Liver (tissue), 8 donors: ENCODE measurements at regions not wholly inside any gene's neighbourhood (a gene's known extent, or its start where the extent isn't known, plus 50 kb on each side); places are given as distances from the start of the nearest gene placed in this dataset.

ENCODE experiments used
- DNase-seq: peaks from one replicate; pipeline ENCODE4 v3.0.0-alpha.2; 2017; ENCODE audit warnings: low spot score
- H3K27ac ChIP-seq, 2 donors: one replicate each; pipeline ENCODE4 v1.7.0; 2013; ENCODE audit warnings: inconsistent platforms in 2 of 2, low read length in 2 of 2, control low read depth in 1 of 2, low read depth in 1 of 2, mild to moderate bottlenecking in 1 of 2
- H3K27me3 ChIP-seq, 4 donors: one replicate each; pipeline versions ENCODE4 v1.6.1 to v1.7.0; 2013; ENCODE audit warnings: low read length in 3 of 4, inconsistent platforms in 1 of 4, mild to moderate bottlenecking in 1 of 4, moderate library complexity in 1 of 4; ENCODE audit not compliant: control insufficient read depth in 4 of 4, insufficient read depth in 4 of 4
- H3K36me3 ChIP-seq, 4 donors: one replicate each; pipeline versions ENCODE4 v1.6.1 to v1.7.0; 2013; ENCODE audit warnings: low read length in 3 of 4, mild to moderate bottlenecking in 3 of 4, low read depth in 1 of 4, moderate library complexity in 1 of 4; ENCODE audit not compliant: control insufficient read depth in 4 of 4, insufficient read depth in 3 of 4
- H3K4me1 ChIP-seq, 4 donors: one replicate each; pipeline versions ENCODE4 v1.6.1 to v1.7.0; 2013; ENCODE audit warnings: low read length in 3 of 4, mild to moderate bottlenecking in 3 of 4, moderate library complexity in 1 of 4; ENCODE audit not compliant: control insufficient read depth in 4 of 4, insufficient read depth in 4 of 4
- H3K4me3 ChIP-seq, 3 donors: one replicate each; pipeline versions ENCODE4 v1.6.1 to v1.7.0; 2013; ENCODE audit warnings: low read length in 3 of 3, control low read depth in 1 of 3, low read depth in 1 of 3, mild to moderate bottlenecking in 1 of 3
- H3K9ac ChIP-seq, 2 donors: one replicate each; pipeline ENCODE4 v1.7.0; 2013; ENCODE audit warnings: low read length in 2 of 2, mild to moderate bottlenecking in 2 of 2, moderate library complexity in 2 of 2, control low read depth in 1 of 2, low read depth in 1 of 2
- H3K9me3 ChIP-seq, 4 donors: one replicate each; pipeline versions ENCODE4 v1.6.1 to v1.7.0; 2013; ENCODE audit warnings: low read length in 3 of 4; ENCODE audit not compliant: control insufficient read depth in 4 of 4
- CTCF ChIP-seq: fragments of 150-350 bp; IDR thresholded peaks from 2 replicates; pipeline ENCODE4 v1.5.1; 2017; ENCODE audit warnings: improper control_type of control experiment, low read depth, low read length; ENCODE audit not compliant: missing input control
- FOXA1 ChIP-seq: IDR thresholded peaks from 2 replicates; pipeline ENCODE4 v1.6.1; 2016; ENCODE audit warnings: antibody characterized with exemption
- HNF4A ChIP-seq, 2 donors: conservative IDR thresholded peaks; 2 replicates each; pipeline ENCODE4 v1.6.1; 2016; ENCODE audit warnings: antibody characterized with exemption in 2 of 2, mild to moderate bottlenecking in 2 of 2
- JUND ChIP-seq, 2 donors: IDR thresholded peaks; 2 replicates each; pipeline ENCODE4 v1.6.1; 2016; ENCODE audit warnings: antibody characterized with exemption in 2 of 2
- NR2F2 ChIP-seq: IDR thresholded peaks from 2 replicates; pipeline ENCODE4 v1.6.1; 2016; ENCODE audit warnings: antibody characterized with exemption
- RAD21 ChIP-seq, 2 donors: IDR thresholded peaks; 2 replicates each; pipeline ENCODE4 v1.6.1; 2016; ENCODE audit warnings: antibody characterized with exemption in 2 of 2, mild to moderate bottlenecking in 2 of 2
- REST ChIP-seq: IDR thresholded peaks from 2 replicates; pipeline ENCODE4 v1.6.1; 2016; ENCODE audit warnings: antibody characterized with exemption, mild to moderate bottlenecking
- SP1 ChIP-seq: IDR thresholded peaks from 2 replicates; pipeline ENCODE4 v1.6.1; 2018; ENCODE audit warnings: antibody characterized with exemption, mild to moderate bottlenecking
- TAF1 ChIP-seq: conservative IDR thresholded peaks from 2 replicates; pipeline ENCODE4 v1.6.1; 2016; ENCODE audit warnings: antibody characterized with exemption, mild to moderate bottlenecking
- YY1 ChIP-seq: IDR thresholded peaks from 2 replicates; pipeline ENCODE4 v1.6.1; 2016; ENCODE audit warnings: antibody characterized with exemption, mild to moderate bottlenecking
- WGBS: extraction: QIAGEN DNeasy Blood & Tissue Kit; methylation state at CpG from one replicate; pipeline ENCODE4 v1.1.7; 2013; 5-methylcytosine and 5-hydroxymethylcytosine counted together
- TF ChIP-seq, protein P1 (sequence below): IDR thresholded peaks from 2 replicates; pipeline ENCODE4 v1.6.1; 2016; ENCODE audit warnings: antibody characterized with exemption
- donor health status: healthy.
- donor health status: healthy.
- donor health status: healthy.
- donor health status: healthy.
- donor health status: healthy.

GRCh38 chr9:11794984-11795383, 898.2 kb upstream of the TYRP1 start (continued):
- TF ChIP-seq REST = no peak
- TF ChIP-seq FOXA1 = no peak

GRCh38 chr9:11805969-11806368, 887.2 kb upstream of the TYRP1 start:
- H3K36me3 ChIP-seq = no peaks in the 10 kb centered on the region
- no peaks in the 10 kb centered on the region for H3K4me1 ChIP-seq
- H3K9me3 ChIP-seq = peaks cover 0 to 6% (median under 1%) of the 10 kb centered on the region in 4 donors
- no peak for DNase-seq
- TF ChIP-seq TAF1 (no peak), YY1 (no peak), JUND (IDR thresholded peaks at IDR 0.05) (no peak), HNF4A (conservative IDR thresholded peaks at IDR 0.05) (no peak), NR2F2 (no peak), CTCF (no peak), SP1 (no peak), REST (no peak), RAD21 (IDR thresholded peaks at IDR 0.05) (no peak)
- TF ChIP-seq, protein P1, sequence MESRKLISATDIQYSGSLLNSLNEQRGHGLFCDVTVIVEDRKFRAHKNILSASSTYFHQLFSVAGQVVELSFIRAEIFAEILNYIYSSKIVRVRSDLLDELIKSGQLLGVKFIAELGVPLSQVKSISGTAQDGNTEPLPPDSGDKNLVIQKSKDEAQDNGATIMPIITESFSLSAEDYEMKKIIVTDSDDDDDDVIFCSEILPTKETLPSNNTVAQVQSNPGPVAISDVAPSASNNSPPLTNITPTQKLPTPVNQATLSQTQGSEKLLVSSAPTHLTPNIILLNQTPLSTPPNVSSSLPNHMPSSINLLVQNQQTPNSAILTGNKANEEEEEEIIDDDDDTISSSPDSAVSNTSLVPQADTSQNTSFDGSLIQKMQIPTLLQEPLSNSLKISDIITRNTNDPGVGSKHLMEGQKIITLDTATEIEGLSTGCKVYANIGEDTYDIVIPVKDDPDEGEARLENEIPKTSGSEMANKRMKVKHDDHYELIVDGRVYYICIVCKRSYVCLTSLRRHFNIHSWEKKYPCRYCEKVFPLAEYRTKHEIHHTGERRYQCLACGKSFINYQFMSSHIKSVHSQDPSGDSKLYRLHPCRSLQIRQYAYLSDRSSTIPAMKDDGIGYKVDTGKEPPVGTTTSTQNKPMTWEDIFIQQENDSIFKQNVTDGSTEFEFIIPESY = no peak
- WGBS = 83% methylated on average over 5 of the region's 5 CpGs
- no peak overlapping the region for H3K9ac ChIP-seq
- no peaks in the 10 kb centered on the region for H3K27me3 ChIP-seq
- H3K27ac ChIP-seq = no peak overlapping the region
- H3K4me3 ChIP-seq = no peak overlapping the region
